RWPE1 (cell line): ENCODE measurements at regions not wholly inside any gene's neighbourhood (a gene's known extent, or its start where the extent isn't known, plus 50 kb on each side); places are given as distances from the start of the nearest gene placed in this dataset.

Experiments used
- CTCF ChIA-PET: fragments of 350-600 bp; sonication (Branson Sonifier 250); formaldehyde crosslinking; extraction: SDS; loops from one replicate; lab custom pipeline; 2021; lab: Yijun Ruan, JAX
- POLR2A ChIA-PET: fragments of 400-600 bp; formaldehyde crosslinking; extraction: SDS; loops from one replicate; lab custom pipeline; 2020; ENCODE audit warnings: antibody characterized with exemption; ENCODE audit not compliant: low non-redundant PET; lab: Yijun Ruan, JAX
- DNase-seq: peaks from one replicate; pipeline ENCODE4 v3.0.0; 2012; ENCODE audit warnings: low spot score
- H3K27ac ChIP-seq: fragments of 450-650 bp; 2 replicates; pipeline ENCODE4 v1.5.1; 2017
- CTCF ChIP-seq: fragments of 450-650 bp; conservative IDR thresholded peaks from 2 replicates; pipeline ENCODE4 v1.5.1; 2017; ENCODE audit warnings: low read depth, mild to moderate bottlenecking

- TF ChIP-seq CTCF, result no peak
- ChIA-PET CTCF (interaction anchor here (0.6 kb wide), 1 partner anchor 1871 kb away, joined by 3 read pairs; no protein-coding TSS in a partner anchor), POLR2A (no interaction called here)
- H3K27ac ChIP-seq, result no peak overlapping the region
- no peak for DNase-seq
Measured at GRCh38 chr16:63183743-63184142, 1147.5 kb upstream of the CDH8 start.

- POLR2A ChIA-PET, result no interaction called here
- CTCF ChIA-PET, result no interaction called here
- H3K27ac ChIP-seq, result no peak overlapping the region
- DNase-seq, result no peak
- no peak for TF ChIP-seq CTCF
Measured at GRCh38 chr16:63175313-63175712, 1139.1 kb upstream of the CDH8 start.

GRCh38 chr16:63174801-63175200, 1138.6 kb upstream of the CDH8 start:
- DNase-seq, result no peak
- TF ChIP-seq CTCF, result no peak
- ChIA-PET POLR2A (no interaction called here), CTCF (no interaction called here)
- no peak overlapping the region for H3K27ac ChIP-seq

GRCh38 chr16:63171545-63171944, 1135.3 kb upstream of the CDH8 start:
- no peak overlapping the region for H3K27ac ChIP-seq
- no peak for TF ChIP-seq CTCF
- ChIA-PET CTCF (no interaction called here), POLR2A (no interaction called here)
- no peak for DNase-seq

GRCh38 chr16:63169100-63169499, 1132.9 kb upstream of the CDH8 start:
- ChIA-PET POLR2A (no interaction called here), CTCF (no interaction called here)
- no peak for TF ChIP-seq CTCF
- H3K27ac ChIP-seq, result no peak overlapping the region
- no peak for DNase-seq

- ChIA-PET POLR2A (no interaction called here), CTCF (no interaction called here)
- no peak for DNase-seq
- TF ChIP-seq CTCF, result no peak
- H3K27ac ChIP-seq, result no peak overlapping the region
Measured at GRCh38 chr16:63157818-63158217, 1121.6 kb upstream of the CDH8 start.

- POLR2A ChIA-PET, result no interaction called here
- DNase-seq, result no peak
- no peak for TF ChIP-seq CTCF
- H3K27ac ChIP-seq, result no peak overlapping the region
- CTCF ChIA-PET, result no interaction called here
Measured at GRCh38 chr16:63146251-63146650, 1110.0 kb upstream of the CDH8 start.
